HL-60 (cell line): ENCODE measurements at regions not wholly inside any gene's neighbourhood (a gene's known extent, or its start where the extent isn't known, plus 50 kb on each side); places are given as distances from the start of the nearest gene placed in this dataset.

Experiments
- DNase-seq, 2 experiments: peaks; one replicate each; pipeline ENCODE4 v3.0.0-alpha.2; 2010 to 2020; ENCODE audit warnings: low read depth in 1 of 2, low spot score in 1 of 2
- H3K27ac ChIP-seq: fragments of 250-450 bp; sonication (Bioruptor Pico); replicated peaks from 2 replicates; pipeline ENCODE4 v1.5.1; 2020; ENCODE audit warnings: mild to moderate bottlenecking, moderate library complexity
- H3K27me3 ChIP-seq: fragments of 250-450 bp; sonication (Bioruptor Pico); 2 replicates; pipeline ENCODE4 v1.5.1; 2021; ENCODE audit warnings: mild to moderate bottlenecking, moderate library complexity; ENCODE audit not compliant: insufficient read depth, poor library complexity, severe bottlenecking
- H3K4me3 ChIP-seq: replicated peaks from 2 replicates; pipeline ENCODE4 v1.5.1; 2011; ENCODE audit warnings: mild to moderate bottlenecking, control low read depth, low read length; ENCODE audit not compliant: insufficient read depth
- GABPA ChIP-seq: IDR thresholded peaks from 2 replicates; pipeline ENCODE4 v1.6.1; 2012; ENCODE audit warnings: low read depth
- POLR2AphosphoS5 ChIP-seq: IDR thresholded peaks from 2 replicates; pipeline ENCODE4 v1.6.1; 2012; ENCODE audit warnings: low read depth
- SPI1 ChIP-seq: IDR thresholded peaks from 2 replicates; pipeline ENCODE4 v1.6.1; 2012; ENCODE audit warnings: low read depth, mild to moderate bottlenecking, borderline replicate concordance
- TF ChIP-seq, protein P1 (sequence below): IDR thresholded peaks from one replicate; pipeline ENCODE4 v1.5.1; 2011; ENCODE audit warnings: low read length, control low read depth, inconsistent platforms; ENCODE audit not compliant: insufficient read depth
- TF ChIP-seq, protein P2 (sequence below): IDR thresholded peaks from 2 replicates; pipeline ENCODE4 v1.6.1; 2012; ENCODE audit warnings: low read depth; ENCODE audit not compliant: insufficient replicate concordance

DNA sequence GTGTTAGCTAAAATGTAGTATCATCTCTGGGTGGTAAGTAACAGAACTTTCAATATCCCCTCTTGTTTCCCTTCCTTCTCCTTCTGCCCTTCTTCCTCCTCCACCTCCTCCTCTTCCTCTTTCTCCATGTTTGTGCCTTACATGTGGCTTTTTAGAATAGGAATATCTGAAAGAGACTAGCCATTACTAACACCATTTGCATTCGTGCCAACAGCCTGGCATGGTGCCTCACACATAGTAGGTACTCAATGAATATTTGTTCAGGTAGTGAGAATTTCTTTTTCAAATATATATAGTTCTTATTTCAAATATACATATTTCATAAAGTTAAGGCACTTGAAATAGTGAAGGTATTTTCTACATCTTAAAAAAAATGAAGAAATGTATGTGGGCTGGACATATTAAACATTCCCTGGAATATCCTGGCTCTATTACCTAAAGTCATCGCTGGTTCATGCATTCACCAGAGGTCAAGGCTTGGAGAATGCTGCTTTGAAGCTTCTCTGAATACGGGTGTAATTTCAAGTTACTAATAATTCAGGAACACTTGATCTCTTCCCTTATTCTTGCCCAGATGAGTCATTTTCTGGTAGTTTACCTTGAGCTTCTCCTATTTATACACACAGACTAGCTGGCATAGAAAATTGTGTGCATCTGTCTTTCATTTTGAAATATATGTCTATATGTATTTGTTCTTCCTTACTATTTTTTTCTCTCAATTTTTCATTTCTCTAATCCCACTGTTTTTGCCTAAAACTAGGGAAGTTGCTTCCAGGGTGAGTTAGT lies 319.4 kb downstream of the TGFB2 start:
- no peak overlapping the region for H3K4me3 ChIP-seq
- H3K27me3 ChIP-seq, result no peaks in the 10 kb centered on the region
- TF ChIP-seq, protein P1, sequence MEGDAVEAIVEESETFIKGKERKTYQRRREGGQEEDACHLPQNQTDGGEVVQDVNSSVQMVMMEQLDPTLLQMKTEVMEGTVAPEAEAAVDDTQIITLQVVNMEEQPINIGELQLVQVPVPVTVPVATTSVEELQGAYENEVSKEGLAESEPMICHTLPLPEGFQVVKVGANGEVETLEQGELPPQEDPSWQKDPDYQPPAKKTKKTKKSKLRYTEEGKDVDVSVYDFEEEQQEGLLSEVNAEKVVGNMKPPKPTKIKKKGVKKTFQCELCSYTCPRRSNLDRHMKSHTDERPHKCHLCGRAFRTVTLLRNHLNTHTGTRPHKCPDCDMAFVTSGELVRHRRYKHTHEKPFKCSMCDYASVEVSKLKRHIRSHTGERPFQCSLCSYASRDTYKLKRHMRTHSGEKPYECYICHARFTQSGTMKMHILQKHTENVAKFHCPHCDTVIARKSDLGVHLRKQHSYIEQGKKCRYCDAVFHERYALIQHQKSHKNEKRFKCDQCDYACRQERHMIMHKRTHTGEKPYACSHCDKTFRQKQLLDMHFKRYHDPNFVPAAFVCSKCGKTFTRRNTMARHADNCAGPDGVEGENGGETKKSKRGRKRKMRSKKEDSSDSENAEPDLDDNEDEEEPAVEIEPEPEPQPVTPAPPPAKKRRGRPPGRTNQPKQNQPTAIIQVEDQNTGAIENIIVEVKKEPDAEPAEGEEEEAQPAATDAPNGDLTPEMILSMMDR, result no peak
- TF ChIP-seq, protein P2, sequence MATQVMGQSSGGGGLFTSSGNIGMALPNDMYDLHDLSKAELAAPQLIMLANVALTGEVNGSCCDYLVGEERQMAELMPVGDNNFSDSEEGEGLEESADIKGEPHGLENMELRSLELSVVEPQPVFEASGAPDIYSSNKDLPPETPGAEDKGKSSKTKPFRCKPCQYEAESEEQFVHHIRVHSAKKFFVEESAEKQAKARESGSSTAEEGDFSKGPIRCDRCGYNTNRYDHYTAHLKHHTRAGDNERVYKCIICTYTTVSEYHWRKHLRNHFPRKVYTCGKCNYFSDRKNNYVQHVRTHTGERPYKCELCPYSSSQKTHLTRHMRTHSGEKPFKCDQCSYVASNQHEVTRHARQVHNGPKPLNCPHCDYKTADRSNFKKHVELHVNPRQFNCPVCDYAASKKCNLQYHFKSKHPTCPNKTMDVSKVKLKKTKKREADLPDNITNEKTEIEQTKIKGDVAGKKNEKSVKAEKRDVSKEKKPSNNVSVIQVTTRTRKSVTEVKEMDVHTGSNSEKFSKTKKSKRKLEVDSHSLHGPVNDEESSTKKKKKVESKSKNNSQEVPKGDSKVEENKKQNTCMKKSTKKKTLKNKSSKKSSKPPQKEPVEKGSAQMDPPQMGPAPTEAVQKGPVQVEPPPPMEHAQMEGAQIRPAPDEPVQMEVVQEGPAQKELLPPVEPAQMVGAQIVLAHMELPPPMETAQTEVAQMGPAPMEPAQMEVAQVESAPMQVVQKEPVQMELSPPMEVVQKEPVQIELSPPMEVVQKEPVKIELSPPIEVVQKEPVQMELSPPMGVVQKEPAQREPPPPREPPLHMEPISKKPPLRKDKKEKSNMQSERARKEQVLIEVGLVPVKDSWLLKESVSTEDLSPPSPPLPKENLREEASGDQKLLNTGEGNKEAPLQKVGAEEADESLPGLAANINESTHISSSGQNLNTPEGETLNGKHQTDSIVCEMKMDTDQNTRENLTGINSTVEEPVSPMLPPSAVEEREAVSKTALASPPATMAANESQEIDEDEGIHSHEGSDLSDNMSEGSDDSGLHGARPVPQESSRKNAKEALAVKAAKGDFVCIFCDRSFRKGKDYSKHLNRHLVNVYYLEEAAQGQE, result no peak
- TF ChIP-seq GABPA (no peak), POLR2AphosphoS5 (no peak), SPI1 (no peak)
- no peak overlapping the region for H3K27ac ChIP-seq
- no peak for DNase-seq

DNA sequence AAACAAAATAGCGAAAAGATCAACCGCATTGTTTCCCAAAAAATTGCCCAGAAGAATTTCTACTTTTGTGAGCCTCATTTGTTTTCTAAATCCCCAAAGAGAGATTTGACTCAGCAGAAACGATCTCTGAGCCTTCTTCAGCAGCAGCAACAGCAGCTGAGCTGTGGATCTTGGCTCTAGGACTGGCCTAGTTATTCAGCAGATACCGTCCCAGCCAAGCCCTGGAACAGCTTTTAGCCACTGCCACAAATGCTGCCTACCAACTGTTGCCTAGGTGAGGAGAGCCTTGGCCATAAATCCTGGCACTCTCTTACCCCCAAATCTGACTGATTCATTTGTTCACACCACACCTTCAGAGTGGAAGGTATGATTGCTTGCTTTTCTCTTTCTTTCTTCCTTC lies 320.1 kb downstream of the TGFB2 start:
- Histone ChIP-seq H3K27me3 (no peaks in the 10 kb centered on the region), H3K4me3 (no peak overlapping the region), H3K27ac (no peak overlapping the region)
- DNase-seq, result no peak
- TF ChIP-seq POLR2AphosphoS5, result no peak
- no peak for TF ChIP-seq SPI1
- no peak for TF ChIP-seq GABPA
- TF ChIP-seq, protein P1, result no peak
- TF ChIP-seq, protein P2, result no peak

DNA sequence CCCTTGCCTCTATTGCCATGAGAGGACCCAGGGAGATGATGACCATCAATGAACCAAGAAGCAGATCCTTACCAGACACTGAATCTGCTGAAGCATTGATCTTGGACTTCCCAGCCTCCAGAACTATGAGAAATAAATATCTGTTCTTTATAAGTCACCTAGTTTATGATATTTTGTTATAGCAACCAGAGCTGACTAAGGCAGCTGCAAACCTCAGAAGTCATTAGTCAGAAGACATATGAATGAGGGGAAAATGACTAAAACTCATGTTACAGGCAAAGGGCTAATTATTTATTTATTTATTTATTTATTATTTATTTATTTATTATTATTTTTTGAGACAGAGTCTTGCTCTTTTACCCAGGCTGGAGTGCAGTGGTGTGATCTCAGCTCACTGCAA lies 321.1 kb downstream of the TGFB2 start:
- H3K4me3 ChIP-seq, result no peak overlapping the region
- TF ChIP-seq, protein P1, result no peak
- TF ChIP-seq GABPA, result no peak
- TF ChIP-seq POLR2AphosphoS5, result no peak
- TF ChIP-seq, protein P2, result no peak
- TF ChIP-seq SPI1, result no peak
- no peak for DNase-seq
- no peak overlapping the region for H3K27ac ChIP-seq
- no peaks in the 10 kb centered on the region for H3K27me3 ChIP-seq
